GM13976 (cell line): ENCODE measurements at regions not wholly inside any gene's neighbourhood (a gene's known extent, or its start where the extent isn't known, plus 50 kb on each side); places are given as distances from the start of the nearest gene placed in this dataset.

ENCODE experiments used
- DNase-seq: peaks from one replicate; pipeline ENCODE4 v3.0.0; 2012; ENCODE audit warnings: low spot score
- in situ Hi-C: fragments of 300-500 bp; cut with MboI; formaldehyde crosslinking; loops from one replicate; pipeline ENCODE4 v1.12.0; 2022; ENCODE audit warnings: low sequenced_read_pairs, mixed read lengths, inconsistent platforms; ENCODE audit not compliant: unreplicated experiment
- TF ChIP-seq, protein P1 (sequence below): IDR thresholded peaks from 2 replicates; pipeline ENCODE4 v1.5.1; 2012; ENCODE audit warnings: borderline replicate concordance, mild to moderate bottlenecking; ENCODE audit not compliant: insufficient read depth; ENCODE audit errors: extremely low read depth, missing control alignments, control extremely low read depth

DNA sequence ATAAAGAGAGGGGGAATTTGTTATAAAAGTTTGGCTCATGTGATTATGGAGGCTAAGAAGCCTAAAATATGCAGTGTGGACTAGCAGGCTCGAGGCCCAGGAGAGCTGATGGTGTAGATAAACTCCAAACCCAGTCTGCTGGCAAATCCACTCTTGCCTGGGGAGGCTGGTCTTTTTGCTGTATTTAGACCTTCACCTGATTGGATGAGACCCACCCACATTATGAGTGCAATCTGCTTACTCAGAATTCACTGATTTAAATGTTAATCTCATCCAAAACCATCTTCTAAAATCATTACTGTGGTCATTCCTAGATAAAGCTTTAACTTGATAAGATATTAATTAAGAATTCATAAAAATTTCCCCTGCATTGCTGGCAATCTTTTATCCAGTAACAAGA lies 473.2 kb downstream of the TMA16 start:
- TF ChIP-seq, protein P1, sequence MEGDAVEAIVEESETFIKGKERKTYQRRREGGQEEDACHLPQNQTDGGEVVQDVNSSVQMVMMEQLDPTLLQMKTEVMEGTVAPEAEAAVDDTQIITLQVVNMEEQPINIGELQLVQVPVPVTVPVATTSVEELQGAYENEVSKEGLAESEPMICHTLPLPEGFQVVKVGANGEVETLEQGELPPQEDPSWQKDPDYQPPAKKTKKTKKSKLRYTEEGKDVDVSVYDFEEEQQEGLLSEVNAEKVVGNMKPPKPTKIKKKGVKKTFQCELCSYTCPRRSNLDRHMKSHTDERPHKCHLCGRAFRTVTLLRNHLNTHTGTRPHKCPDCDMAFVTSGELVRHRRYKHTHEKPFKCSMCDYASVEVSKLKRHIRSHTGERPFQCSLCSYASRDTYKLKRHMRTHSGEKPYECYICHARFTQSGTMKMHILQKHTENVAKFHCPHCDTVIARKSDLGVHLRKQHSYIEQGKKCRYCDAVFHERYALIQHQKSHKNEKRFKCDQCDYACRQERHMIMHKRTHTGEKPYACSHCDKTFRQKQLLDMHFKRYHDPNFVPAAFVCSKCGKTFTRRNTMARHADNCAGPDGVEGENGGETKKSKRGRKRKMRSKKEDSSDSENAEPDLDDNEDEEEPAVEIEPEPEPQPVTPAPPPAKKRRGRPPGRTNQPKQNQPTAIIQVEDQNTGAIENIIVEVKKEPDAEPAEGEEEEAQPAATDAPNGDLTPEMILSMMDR, result no peak
- no peak for DNase-seq
- in situ Hi-C loops, result no loop called here

DNA sequence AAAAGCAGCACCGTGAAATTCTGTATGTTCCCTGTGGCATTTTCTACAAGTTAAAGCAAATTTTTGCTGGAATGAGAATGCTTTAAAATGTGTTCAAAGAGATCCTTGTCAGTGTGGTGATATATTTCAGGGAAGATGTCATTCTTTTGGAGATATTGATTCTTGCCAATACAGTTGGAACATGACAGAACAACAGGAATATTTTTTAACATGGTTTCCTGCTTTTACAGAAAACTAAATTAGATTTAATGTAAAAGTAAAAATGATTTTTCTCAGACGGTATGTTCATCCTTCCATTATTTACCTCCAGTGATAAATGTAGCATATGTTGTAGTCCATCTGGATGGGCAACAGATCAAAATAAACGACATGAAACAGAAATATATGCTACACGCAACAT lies 474.8 kb downstream of the TMA16 start:
- no peak for DNase-seq
- TF ChIP-seq, protein P1, result no peak
- in situ Hi-C loops, result no loop called here

DNA sequence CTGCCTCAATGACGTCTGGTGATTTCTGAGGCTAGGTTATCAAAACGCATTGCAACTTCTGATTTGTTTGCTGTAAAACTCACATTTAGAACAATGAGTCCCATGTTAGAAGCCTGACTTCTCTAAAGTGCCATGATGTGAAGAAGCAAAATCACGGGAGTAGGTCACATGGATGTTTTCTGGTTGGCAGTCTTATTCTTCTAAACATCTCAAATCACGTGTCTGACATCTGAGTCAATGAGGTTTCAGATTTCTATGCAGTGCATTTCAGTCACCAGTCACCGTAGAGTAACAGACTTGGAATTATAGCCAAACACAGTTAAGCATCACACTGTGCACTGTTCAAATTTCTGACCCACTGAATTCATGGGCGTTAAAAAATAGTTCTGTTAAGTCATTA lies 482.1 kb downstream of the TMA16 start:
- no peak for DNase-seq
- in situ Hi-C loops, result no loop called here
- TF ChIP-seq, protein P1, result no peak

DNA sequence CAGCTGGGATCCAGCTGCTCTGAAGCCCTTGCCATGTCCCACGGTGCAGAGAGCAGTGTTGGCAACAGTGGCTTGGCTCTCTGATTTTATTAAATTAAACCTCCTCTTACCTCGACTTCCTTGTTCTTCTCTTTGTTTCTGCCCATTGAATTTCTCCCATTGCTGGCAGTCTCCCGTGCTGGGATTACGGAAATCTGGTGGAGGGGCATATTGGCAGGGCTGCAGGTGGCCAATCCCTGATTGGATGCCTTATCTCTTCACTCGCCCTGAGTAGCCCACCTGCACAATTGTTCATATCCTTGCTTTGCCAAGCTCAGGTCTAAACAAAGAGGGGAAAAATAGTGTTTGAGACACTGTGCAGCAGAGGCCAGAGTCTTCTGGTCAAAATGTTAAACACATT lies 493.9 kb downstream of the TMA16 start:
- in situ Hi-C loops, result no loop called here
- TF ChIP-seq, protein P1, result no peak
- no peak for DNase-seq

DNA sequence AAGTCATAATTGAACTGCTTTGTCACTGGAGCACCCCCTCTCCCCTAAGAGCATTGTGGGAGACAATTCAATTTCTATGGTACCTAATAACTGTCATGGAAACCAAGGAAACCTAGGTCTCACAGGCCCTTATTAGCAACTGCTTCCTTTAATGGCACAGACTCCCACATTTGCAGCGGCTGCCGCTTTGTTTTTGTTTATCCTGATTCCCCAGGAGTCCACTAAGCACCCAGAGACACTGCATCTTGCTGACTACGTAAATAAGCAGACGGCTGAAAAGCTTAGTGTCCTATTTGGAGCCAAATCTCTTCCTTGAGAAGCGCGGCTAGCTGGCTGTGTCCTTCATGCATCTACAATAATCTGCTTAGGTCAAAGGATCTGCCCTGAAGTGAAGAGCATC lies 494.4 kb downstream of the TMA16 start:
- no peak for DNase-seq
- in situ Hi-C loops, result no loop called here
- TF ChIP-seq, protein P1, result no peak

DNA sequence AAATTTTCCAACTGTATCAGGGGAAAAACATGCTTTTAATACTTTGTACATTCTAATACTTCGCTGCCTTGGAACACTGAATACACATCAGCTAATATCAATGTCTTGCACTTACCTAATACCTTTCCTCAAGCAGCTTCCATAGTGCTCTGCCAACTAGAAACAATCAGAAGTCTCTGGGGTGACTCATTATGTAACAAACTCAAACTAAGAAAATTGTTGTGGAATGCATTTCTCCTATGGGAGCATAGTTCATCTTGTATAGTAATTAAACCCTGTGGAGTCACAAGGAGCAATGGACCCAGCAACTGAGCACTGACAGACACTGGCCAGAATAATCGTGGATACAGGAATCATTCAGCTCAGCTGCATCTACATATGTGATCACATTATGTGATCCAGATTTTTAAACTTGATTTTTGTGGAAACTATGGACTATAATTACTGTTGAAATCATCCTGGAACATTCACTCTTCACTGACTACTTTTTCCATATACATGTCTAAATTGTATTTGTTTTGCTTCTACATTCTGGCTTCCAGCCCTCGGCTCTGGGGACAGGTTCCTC lies 496.9 kb downstream of the TMA16 start:
- TF ChIP-seq, protein P1, result no peak
- in situ Hi-C loops, result no loop called here
- DNase-seq, result no peak

DNA sequence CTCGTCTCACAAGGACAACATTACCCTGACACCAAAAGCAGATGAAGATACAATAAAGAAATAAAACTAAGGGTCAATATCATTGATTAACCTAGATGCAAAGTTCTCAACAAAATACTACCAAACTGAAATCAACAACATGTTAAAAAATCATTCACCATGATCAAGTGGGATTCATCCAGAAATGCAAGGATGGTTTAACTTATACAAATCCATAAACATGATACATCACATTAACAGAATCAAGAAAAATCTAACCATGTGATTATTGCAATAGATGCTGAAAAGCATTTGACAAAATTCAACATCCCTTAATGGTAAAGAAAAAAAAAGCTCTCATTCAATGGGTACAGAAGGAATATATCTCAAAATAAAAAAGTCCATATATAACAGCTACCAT lies 514.9 kb downstream of the TMA16 start:
- in situ Hi-C loops, result loop anchor here (25.0 kb wide), 1 partner anchor 728 kb away; no protein-coding TSS in a partner anchor
- TF ChIP-seq, protein P1, result no peak
- no peak for DNase-seq
